Stomach (tissue), 8 donors: ENCODE measurements at regions not wholly inside any gene's neighbourhood (a gene's known extent, or its start where the extent isn't known, plus 50 kb on each side); places are given as distances from the start of the nearest gene placed in this dataset.
"Not testable (repeated sequence)": the region's sequence is repeated elsewhere in the genome, so short reads cannot be mapped to it uniquely, and the experiment has no call there.

Experiments
- DNase-seq, 2 donors: peaks; one replicate each; pipeline versions ENCODE4 v3.0.0 to v3.0.0-alpha.2; 2013 to 2019
- H3K27ac ChIP-seq, 5 donors: fragments of 200-600 bp in 4 of 5; sonication (generic) in 4 of 5; one replicate each; pipeline ENCODE4 v1.5.1; 2013 to 2019; ENCODE audit warnings: mild to moderate bottlenecking in 1 of 5, moderate library complexity in 1 of 5
- H3K27me3 ChIP-seq, 3 donors: fragments of 200-600 bp; sonication (generic); one replicate each; pipeline ENCODE4 v1.5.1; 2017 to 2019; ENCODE audit warnings: mixed run types in 1 of 3
- H3K36me3 ChIP-seq, 4 donors: fragments of 200-600 bp; sonication (generic); 1 replicate in 3 of 4; 2 replicates in 1 of 4; pipeline ENCODE4 v1.5.1; 2016 to 2019
- H3K4me1 ChIP-seq, 4 donors: fragments of 200-600 bp; sonication (generic); one replicate each; pipeline ENCODE4 v1.5.1; 2016 to 2019
- H3K4me3 ChIP-seq, 4 donors: fragments of 200-600 bp; sonication (generic) in 3 of 4; one replicate each; pipeline ENCODE4 v1.5.1; 2016 to 2019; ENCODE audit warnings: mild to moderate bottlenecking in 1 of 4
- H3K9me3 ChIP-seq, 4 donors: fragments of 200-600 bp; sonication (generic); one replicate each; pipeline ENCODE4 v1.5.1; 2016 to 2019
- CTCF ChIP-seq, 7 experiments: fragments of 450-650 bp in 4 of 7; fragments of 200-600 bp in 3 of 7; sonication (generic) in 3 of 7; IDR thresholded peaks; one replicate each; pipeline ENCODE4 v1.5.1; 2016 to 2019; ENCODE audit warnings: antibody characterized with exemption in 7 of 7, control low read depth in 2 of 7, mild to moderate bottlenecking in 1 of 7
- EP300 ChIP-seq: sonication (generic); formaldehyde crosslinking; IDR thresholded peaks from one replicate; pipeline ENCODE4 v1.6.1; 2017; ENCODE audit warnings: antibody characterized with exemption
- POLR2A ChIP-seq, 4 donors: fragments of 450-650 bp; IDR thresholded peaks; one replicate each; pipeline ENCODE4 v1.6.1; 2016; ENCODE audit warnings: antibody characterized with exemption in 4 of 4, control low read depth in 2 of 4, mild to moderate bottlenecking in 1 of 4, moderate library complexity in 1 of 4
- POLR2AphosphoS5 ChIP-seq, 3 donors: sonication (generic); formaldehyde crosslinking; IDR thresholded peaks; one replicate each; pipeline ENCODE4 v1.6.1; 2016; ENCODE audit warnings: antibody characterized with exemption in 3 of 3
- WGBS, 5 donors: extraction: QIAGEN DNeasy Blood & Tissue Kit in 3 of 5; methylation state at CpG; one replicate each; pipeline versions ENCODE4 v1.1.5 to v1.1.7; 2013 to 2018; 5-methylcytosine and 5-hydroxymethylcytosine counted together
- intact Hi-C: fragments of 100-400 bp; cut with DNase I; formaldehyde crosslinking; loops from one replicate; pipeline ENCODE4 v1.15.1; 2023; ENCODE audit warnings: low total_unique reads
- donor health status: healthy with polysubstance abuse.
- donor health status: Bipolar disorder and iron deficiency.
- donor health status: healthy.

DNA sequence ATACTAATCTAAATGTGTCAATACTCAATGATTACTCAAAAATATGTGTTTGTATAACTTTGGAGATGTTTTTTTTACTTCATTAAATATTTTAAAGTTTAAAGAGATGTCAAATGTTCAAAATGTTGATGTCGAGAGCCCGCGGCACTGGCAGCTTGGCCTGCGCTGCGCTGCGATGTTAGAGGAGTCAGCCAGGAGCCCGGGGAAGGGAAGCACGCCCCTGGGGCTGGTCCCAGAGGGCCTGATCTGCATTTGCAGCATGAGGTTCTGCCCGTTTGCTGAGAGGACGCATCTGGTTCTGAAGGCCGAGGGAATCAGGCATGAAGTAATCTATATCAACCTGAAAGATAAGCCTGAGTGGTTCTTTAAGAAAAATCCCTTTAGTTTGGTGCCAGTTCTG lies 66.4 kb upstream of the ATP2C1 start:
- no peaks in the 10 kb centered on the region for H3K36me3 ChIP-seq
- intact Hi-C loops: no loop called here
- H3K27me3 ChIP-seq: no peaks in the 10 kb centered on the region
- no peaks in the 10 kb centered on the region for H3K9me3 ChIP-seq
- no peak overlapping the region for H3K27ac ChIP-seq
- no peak for DNase-seq
- no peak overlapping the region for H3K4me3 ChIP-seq
- 85 to 90% (median 88%) methylated on average over 11 of the region's 11 CpGs for WGBS, 5 donors
- TF ChIP-seq EP300: no peak
- TF ChIP-seq CTCF (IDR thresholded peaks at IDR 0.05): no peak
- H3K4me1 ChIP-seq: peaks cover 0 to 15% (median 4%) of the 10 kb centered on the region in 4 donors

DNA sequence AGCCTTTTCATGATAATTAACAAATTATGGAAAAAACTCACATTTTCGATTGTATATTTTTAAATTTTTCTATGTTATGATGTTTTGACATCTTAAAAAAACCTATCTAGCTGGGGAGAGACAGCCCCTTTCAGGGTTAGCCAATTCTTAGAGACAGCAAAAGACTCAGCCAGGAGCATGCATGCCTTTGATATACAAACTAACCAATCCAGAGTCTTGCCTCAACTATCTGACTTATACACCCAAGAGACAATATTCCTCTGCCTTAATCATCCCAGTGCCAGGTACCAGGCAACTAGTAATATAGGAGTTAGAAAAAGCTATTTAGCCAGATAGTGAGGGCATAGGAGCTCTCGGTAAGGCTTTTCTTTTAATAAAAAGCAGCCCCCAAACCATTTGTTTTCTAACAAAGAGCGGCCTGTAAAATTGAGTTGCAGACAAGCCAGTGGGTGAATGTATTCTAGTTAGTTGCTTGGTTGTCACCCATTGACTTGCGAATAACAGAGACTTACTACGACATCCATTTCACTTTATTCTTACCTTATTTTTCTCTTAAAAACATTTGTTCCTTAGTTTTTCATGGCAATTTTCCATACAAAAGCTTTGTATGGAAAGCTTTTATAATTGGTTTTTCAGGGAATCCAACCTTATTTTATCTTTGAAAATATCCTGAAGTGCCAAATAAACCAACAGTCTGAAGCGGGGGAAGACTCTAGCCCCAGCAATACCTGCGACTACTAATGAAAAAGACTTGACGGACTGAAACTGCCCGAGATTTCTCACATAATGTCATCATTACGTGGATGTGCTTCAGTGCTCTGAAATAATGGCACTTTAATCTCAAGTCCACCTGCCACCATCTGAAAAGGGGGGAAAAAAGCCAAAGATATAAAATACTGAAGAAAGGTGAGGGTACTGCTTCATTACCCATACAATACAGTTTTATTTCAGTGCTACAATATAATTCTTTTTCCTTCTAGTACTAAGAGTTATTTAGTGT lies 64.6 kb upstream of the ATP2C1 start:
- 86 to 93% (median 91%) methylated on average over 10 of the region's 10 CpGs for WGBS, 5 donors

DNA sequence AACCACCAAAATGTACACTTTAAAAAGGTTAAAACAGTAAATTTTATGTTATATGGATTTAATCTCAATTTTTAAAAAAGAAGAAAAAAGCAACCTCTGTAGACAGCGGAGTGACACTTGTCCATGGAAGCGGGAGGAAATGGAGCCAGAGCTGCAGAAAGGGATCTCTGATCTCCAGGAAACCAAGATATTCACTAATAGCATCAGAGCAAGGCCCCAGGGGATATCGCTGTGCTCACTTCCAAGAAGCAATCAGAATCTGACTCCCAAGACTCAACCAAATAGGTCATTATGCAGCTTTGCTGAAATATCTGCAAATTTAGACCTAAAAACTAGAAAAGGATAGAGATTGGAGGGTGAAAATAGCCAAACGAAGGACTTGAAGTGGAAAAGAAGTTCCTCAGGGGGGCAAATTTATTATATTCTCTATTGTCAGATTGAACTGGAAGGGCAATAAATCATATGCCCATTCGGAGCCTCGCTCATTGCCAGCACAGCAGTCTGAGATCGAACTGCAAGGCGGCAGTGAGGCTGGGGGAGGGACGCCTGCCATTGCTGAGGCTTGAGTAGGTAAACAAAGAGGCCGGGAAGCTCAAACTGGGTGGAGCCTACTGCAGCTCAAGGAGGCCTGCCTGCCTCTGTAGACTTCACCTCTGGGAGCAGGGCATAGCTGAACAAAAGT lies 62.0 kb upstream of the ATP2C1 start:
- WGBS, 5 donors: 35 to 52% (median 44%) methylated on average over 10 of the region's 10 CpGs
- Histone ChIP-seq H3K4me3 (no peak overlapping the region), H3K9me3 (no peaks in the 10 kb centered on the region), H3K36me3 (no peaks in the 10 kb centered on the region), H3K4me1 (peaks cover 0 to 14% (median 4%) of the 10 kb centered on the region in 4 donors), H3K27me3 (no peaks in the 10 kb centered on the region), H3K27ac (no peak overlapping the region)
- intact Hi-C loops: no loop called here
- DNase-seq: peak in 1 of 2 donors; percentile 53
- no peak for TF ChIP-seq POLR2A (IDR thresholded peaks at IDR 0.05)
- no peak for TF ChIP-seq EP300
- TF ChIP-seq CTCF (IDR thresholded peaks at IDR 0.05): no peak
- no peak for TF ChIP-seq POLR2AphosphoS5 (IDR thresholded peaks at IDR 0.05)

More for the DNA sequence above, 64.6 kb upstream of the ATP2C1 start:
- no peaks in the 10 kb centered on the region for H3K9me3 ChIP-seq
- H3K4me1 ChIP-seq: peaks cover 0 to 15% (median 4%) of the 10 kb centered on the region in 4 donors
- H3K27ac ChIP-seq: no peak overlapping the region
- intact Hi-C loops: no loop called here
- no peaks in the 10 kb centered on the region for H3K36me3 ChIP-seq
- no peaks in the 10 kb centered on the region for H3K27me3 ChIP-seq
- no peak for DNase-seq
- TF ChIP-seq CTCF (IDR thresholded peaks at IDR 0.05): no peak
- TF ChIP-seq POLR2AphosphoS5 (IDR thresholded peaks at IDR 0.05): no peak
- TF ChIP-seq EP300: no peak
- no peak overlapping the region for H3K4me3 ChIP-seq

- H3K27me3 ChIP-seq, H3K9me3 ChIP-seq, DNase-seq, H3K4me3 ChIP-seq, H3K27ac ChIP-seq, intact Hi-C loops, H3K36me3 ChIP-seq: not testable (repeated sequence)
- 31 to 68% (median 40%) methylated on average over 2 to 7 of the region's 9 CpGs for WGBS, 5 donors
- H3K4me1 ChIP-seq: peaks cover 0 to 14% (median 4%) of the 10 kb centered on the region in 4 donors
Measured at GRCh38 chr3:130832401-130832746, 61.5 kb upstream of the ATP2C1 start.

- no peak overlapping the region for H3K4me3 ChIP-seq
- DNase-seq: no peak
- H3K4me1 ChIP-seq: peaks cover 0 to 14% (median 6%) of the 10 kb centered on the region in 4 donors
- intact Hi-C loops: no loop called here
- no peaks in the 10 kb centered on the region for H3K27me3 ChIP-seq
- no peaks in the 10 kb centered on the region for H3K36me3 ChIP-seq
- no peak overlapping the region for H3K27ac ChIP-seq
- H3K9me3 ChIP-seq: no peaks in the 10 kb centered on the region
- TF ChIP-seq POLR2A (IDR thresholded peaks at IDR 0.05): no peak
- no peak for TF ChIP-seq CTCF (IDR thresholded peaks at IDR 0.05)
- no peak for TF ChIP-seq POLR2AphosphoS5 (IDR thresholded peaks at IDR 0.05)
- no peak for TF ChIP-seq EP300
Measured at GRCh38 chr3:130834476-130834875, 59.4 kb upstream of the ATP2C1 start.
